IMR-90 (cell line): ENCODE measurements at regions not wholly inside any gene's neighbourhood (a gene's known extent, or its start where the extent isn't known, plus 50 kb on each side); places are given as distances from the start of the nearest gene placed in this dataset.

Experiments
- BHLHE40 ChIP-seq: fragments of 150-350 bp; IDR thresholded peaks from 2 replicates; pipeline ENCODE4 v1.6.1; 2016; ENCODE audit warnings: mild to moderate bottlenecking, low read depth, low read length
- CEBPB ChIP-seq: IDR thresholded peaks from 2 replicates; pipeline ENCODE4 v1.6.1; 2012; ENCODE audit warnings: low read depth, low read length, improper control_type of control experiment
- CHD1 ChIP-seq: IDR thresholded peaks from 2 replicates; pipeline ENCODE4 v1.6.1; 2012; ENCODE audit warnings: low read depth, low read length, improper control_type of control experiment
- CTCF ChIP-seq: conservative IDR thresholded peaks from 2 replicates; pipeline ENCODE4 v1.5.1; 2012; ENCODE audit warnings: mild to moderate bottlenecking, low read depth, low read length, improper control_type of control experiment
- FOS ChIP-seq: fragments of 150-350 bp; IDR thresholded peaks from 2 replicates; pipeline ENCODE4 v1.6.1; 2016; ENCODE audit warnings: low read depth, low read length
- MAFK ChIP-seq: IDR thresholded peaks from 2 replicates; pipeline ENCODE4 v1.6.1; 2012; ENCODE audit warnings: low read depth, low read length, improper control_type of control experiment
- MAZ ChIP-seq: IDR thresholded peaks from 2 replicates; pipeline ENCODE4 v1.6.1; 2012; ENCODE audit warnings: low read depth, mild to moderate bottlenecking, low read length, improper control_type of control experiment, moderate library complexity, borderline replicate concordance
- POLR2A ChIP-seq: IDR thresholded peaks from 2 replicates; pipeline ENCODE4 v1.6.1; 2012; ENCODE audit warnings: mild to moderate bottlenecking, low read depth, low read length
- RAD21 ChIP-seq: IDR thresholded peaks from 2 replicates; pipeline ENCODE4 v1.6.1; 2012; ENCODE audit warnings: low read length, improper control_type of control experiment
- RFX5 ChIP-seq: IDR thresholded peaks from 2 replicates; pipeline ENCODE4 v1.8.0; 2012; ENCODE audit warnings: low read depth, mild to moderate bottlenecking, low read length, moderate library complexity
- SMC3 ChIP-seq: fragments of 150-350 bp; IDR thresholded peaks from 2 replicates; pipeline ENCODE4 v1.6.1; 2016; ENCODE audit warnings: low read depth, mild to moderate bottlenecking, antibody characterized with exemption, low read length, moderate library complexity
- TF ChIP-seq, protein P1 (sequence below): fragments of 150-350 bp; IDR thresholded peaks from 2 replicates; pipeline ENCODE4 v1.6.1; 2017; ENCODE audit warnings: mild to moderate bottlenecking, antibody characterized with exemption, low read length, low read depth

DNA sequence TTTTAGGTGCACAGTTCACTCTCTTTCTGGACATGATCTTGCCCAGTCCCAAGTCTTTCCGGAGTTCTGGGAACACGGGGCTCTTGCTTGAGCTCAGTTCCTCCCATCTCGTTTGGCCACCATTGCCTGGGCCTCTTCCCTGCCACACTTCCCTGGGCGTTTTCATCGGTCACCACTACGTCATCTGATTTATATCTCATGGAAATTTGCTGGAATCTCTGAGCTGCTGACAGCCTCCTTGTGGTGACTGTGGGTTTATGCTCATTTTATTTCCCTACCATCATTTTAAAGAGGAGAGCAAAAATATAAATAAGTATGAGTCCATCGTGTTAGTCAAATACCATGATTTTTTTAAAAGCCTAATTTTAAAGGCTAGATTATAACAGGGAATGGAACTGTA, 449.1 kb upstream of the KAZN start:
- no peak for TF ChIP-seq CTCF
- no peak for TF ChIP-seq SMC3
- TF ChIP-seq FOS: no peak
- no peak for TF ChIP-seq POLR2A
- TF ChIP-seq RAD21: no peak
- TF ChIP-seq BHLHE40: no peak
- TF ChIP-seq RFX5: no peak
- no peak for TF ChIP-seq CEBPB
- TF ChIP-seq, protein P1, sequence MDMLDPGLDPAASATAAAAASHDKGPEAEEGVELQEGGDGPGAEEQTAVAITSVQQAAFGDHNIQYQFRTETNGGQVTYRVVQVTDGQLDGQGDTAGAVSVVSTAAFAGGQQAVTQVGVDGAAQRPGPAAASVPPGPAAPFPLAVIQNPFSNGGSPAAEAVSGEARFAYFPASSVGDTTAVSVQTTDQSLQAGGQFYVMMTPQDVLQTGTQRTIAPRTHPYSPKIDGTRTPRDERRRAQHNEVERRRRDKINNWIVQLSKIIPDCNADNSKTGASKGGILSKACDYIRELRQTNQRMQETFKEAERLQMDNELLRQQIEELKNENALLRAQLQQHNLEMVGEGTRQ: no peak
- no peak for TF ChIP-seq MAFK
- no peak for TF ChIP-seq CHD1
- no peak for TF ChIP-seq MAZ
